Stimulated activated naive CD8-positive, alpha-beta T cell treated with anti-CD3 and anti-CD28 coated beads, Interleukin-15, amount 100 ng/mL, for 72 hours (primary cell): ENCODE measurements at regions not wholly inside any gene's neighbourhood (a gene's known extent, or its start where the extent isn't known, plus 50 kb on each side); places are given as distances from the start of the nearest gene placed in this dataset.
A peak's percentile ranks its signal among the peaks of the same experiment; 100 is the strongest.

ENCODE experiments used
- ATAC-seq: fragments of 150-1000 bp; cut with Tn5 transposase; 2 replicates; pipeline ENCODE4 v1.10.0; 2021; ENCODE audit warnings: mild to moderate bottlenecking, moderate library complexity
- DNase-seq, 2 donors: peaks; one replicate each; pipeline ENCODE4 v3.0.0; 2021 to 2022
- H3K27ac Mint-ChIP-seq, 2 donors: one replicate each; pipeline ENCODE4 v1.8.0; 2022; ENCODE audit warnings: mild to moderate bottlenecking in 2 of 2, mixed read lengths in 2 of 2, moderate library complexity in 2 of 2
- H3K27me3 Mint-ChIP-seq: one replicate; pipeline ENCODE4 v1.8.0; 2022; ENCODE audit warnings: mixed read lengths
- H3K4me1 Mint-ChIP-seq: one replicate; pipeline ENCODE4 v1.8.0; 2022; ENCODE audit warnings: mild to moderate bottlenecking, mixed read lengths
- H3K4me3 Mint-ChIP-seq, 2 donors: one replicate each; pipeline ENCODE4 v1.8.0; 2022; ENCODE audit warnings: mild to moderate bottlenecking in 2 of 2, mixed read lengths in 2 of 2, moderate library complexity in 1 of 2
- H3K9me3 Mint-ChIP-seq, 2 donors: one replicate each; pipeline ENCODE4 v1.8.0; 2022; ENCODE audit warnings: mixed read lengths in 2 of 2

DNA sequence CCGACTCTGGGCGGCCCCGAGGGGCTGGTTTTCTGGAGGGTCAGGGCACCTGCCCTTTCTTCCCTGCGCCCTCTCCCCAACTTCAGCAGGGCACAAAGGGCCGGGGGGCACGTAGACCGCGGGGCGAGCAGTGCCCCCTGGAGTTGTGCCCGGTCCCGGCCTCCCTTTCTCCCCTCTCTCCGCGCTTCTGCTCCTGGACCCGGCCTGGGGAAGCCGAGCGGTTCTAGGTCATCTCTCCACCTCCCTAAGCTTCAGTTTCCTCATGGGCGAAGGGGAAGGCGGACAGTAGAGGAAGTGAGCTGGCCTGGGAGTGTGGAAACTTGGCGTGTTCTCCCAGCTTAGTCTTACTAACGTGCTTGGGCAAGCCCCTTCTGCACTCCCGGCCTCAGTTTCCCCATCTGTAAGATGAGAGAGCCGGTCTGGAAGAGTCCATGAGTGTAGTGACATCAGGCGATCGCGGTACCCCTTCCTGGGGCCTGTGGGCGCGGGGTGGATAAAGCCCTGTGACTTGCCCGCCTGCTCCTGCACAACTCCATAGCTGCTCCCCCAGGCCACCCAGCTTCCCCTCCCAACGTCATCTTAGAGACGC, 158.6 kb upstream of the PARP11 start:
- Mint-ChIP-seq H3K9me3 (no peaks in the 10 kb centered on the region), H3K4me1 (peaks cover 33% of the 10 kb centered on the region), H3K27ac (peak overlapping the region in 1 of 2 donors; percentile 10), H3K4me3 (peak overlapping the region; percentile 58 to 68), H3K27me3 (no peaks in the 10 kb centered on the region)
- no peak for DNase-seq
- ATAC-seq, result peak; percentile 2

DNA sequence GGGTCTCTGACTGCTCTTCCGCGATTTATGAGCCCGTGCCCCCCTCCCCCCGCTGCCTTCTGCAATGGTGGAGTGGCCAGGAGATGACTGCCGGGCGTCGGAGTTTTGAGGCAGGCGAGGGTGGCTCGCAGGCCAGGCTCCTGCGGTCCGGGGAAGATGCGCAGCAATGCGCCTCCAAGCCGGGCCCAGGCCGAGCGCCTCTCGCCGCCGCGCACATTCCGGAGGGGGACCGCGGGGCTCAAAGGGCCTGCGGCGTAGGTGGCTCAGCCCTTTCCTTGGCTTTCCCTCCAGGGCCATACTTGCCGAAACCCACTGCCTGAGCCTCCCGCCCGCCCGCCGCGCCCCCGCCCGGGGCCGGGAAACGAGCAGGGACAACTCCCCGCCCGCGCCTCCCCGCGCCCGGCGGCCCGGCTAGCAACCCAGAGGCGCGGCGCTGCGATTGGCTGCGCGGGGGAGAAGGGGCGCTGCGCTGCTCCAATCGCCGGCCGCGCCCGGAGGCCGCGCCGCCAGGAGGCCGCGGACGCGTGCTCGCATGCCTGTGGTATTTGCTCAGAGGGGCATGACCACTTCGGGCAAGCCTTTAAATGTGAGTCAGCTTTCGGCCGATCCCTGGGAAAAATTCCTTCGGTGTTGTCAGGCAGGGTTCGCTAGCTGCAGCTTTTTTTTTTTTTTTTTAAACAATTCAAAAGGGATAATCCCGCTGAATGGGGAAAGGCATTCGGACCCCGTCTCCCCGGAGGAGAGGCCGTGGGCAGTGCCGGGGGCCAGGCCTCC, 157.9 kb upstream of the PARP11 start:
- peak overlapping the region; percentile 70 to 75 for H3K4me3 Mint-ChIP-seq
- DNase-seq (peak; percentile 71 to 77), ATAC-seq (peak; percentile 96)
- no peaks in the 10 kb centered on the region for H3K27me3 Mint-ChIP-seq
- H3K4me1 Mint-ChIP-seq, result peaks cover 39% of the 10 kb centered on the region
- H3K27ac Mint-ChIP-seq, result no peak overlapping the region
- no peaks in the 10 kb centered on the region for H3K9me3 Mint-ChIP-seq

DNA sequence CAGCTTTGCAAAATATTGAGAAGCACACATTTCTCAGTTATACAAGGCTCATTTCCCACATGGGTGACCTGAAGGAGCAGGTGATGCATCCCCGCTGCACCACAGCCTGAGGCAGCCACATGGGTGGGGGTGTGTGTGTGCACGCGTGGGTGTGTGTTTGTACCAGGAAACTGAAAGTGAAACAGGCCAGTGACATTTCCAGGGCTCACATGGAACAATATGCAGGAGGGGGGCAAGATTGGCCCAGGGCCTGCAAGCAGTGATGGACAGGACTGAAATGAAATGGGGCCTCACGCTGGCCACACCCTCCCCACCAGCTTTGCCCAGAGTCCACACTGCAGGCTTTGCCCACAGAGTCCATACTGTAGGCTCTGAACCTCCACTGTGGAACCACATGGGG, 154.2 kb upstream of the PARP11 start:
- Mint-ChIP-seq H3K4me1 (peaks cover 49% of the 10 kb centered on the region), H3K27me3 (no peaks in the 10 kb centered on the region), H3K4me3 (peak overlapping the region; percentile 24 to 72), H3K9me3 (no peaks in the 10 kb centered on the region), H3K27ac (peak overlapping the region in 1 of 2 donors; percentile 61)
- DNase-seq (peak; percentile 38 to 57), ATAC-seq (peak; percentile 50)

DNA sequence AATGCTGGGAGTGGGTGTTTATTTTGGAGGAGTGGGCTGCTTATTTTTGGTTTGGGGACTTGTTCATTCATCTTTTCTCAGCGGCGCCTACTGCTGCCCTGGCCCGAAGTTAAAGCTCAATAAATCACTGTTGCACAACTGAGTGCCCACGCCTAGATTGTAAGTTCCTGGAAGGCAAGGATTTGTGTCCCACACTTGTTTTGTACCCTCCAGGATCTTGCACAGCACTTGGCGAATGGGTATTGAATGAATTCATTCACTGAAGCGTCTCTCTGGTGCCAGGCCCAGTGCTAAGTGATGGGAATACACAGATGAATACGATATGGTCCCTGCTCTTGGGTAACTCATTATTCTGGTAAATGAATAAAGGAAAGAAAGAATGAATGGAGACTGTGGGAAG, 153.3 kb upstream of the PARP11 start:
- ATAC-seq (no peak), DNase-seq (no peak)
- no peak overlapping the region for H3K27ac Mint-ChIP-seq
- no peak overlapping the region for H3K4me3 Mint-ChIP-seq
- H3K9me3 Mint-ChIP-seq, result no peaks in the 10 kb centered on the region
- peaks cover 44% of the 10 kb centered on the region for H3K4me1 Mint-ChIP-seq
- no peaks in the 10 kb centered on the region for H3K27me3 Mint-ChIP-seq

DNA sequence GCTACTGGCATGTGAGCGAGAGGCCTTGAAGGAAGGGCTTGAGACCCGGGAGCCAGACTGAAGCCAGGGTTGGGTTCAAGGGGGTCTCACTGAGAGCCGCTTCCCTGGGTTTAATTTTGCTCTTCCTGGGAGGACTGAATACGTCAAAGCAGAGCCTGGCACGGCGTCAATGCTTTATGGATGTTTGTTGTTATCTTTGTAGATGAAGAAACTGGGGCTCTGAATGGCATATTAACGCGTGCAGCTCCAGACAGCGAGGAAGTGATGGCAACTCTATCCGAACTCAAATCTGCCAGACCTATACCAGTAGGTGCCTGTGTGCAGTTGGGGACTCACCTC, 152.8 kb upstream of the PARP11 start:
- DNase-seq, result no peak
- ATAC-seq, result no peak
- no peaks in the 10 kb centered on the region for H3K27me3 Mint-ChIP-seq
- peak overlapping the region in 1 of 2 donors; percentile 48 for H3K27ac Mint-ChIP-seq
- peaks cover 44% of the 10 kb centered on the region for H3K4me1 Mint-ChIP-seq
- H3K9me3 Mint-ChIP-seq, result no peaks in the 10 kb centered on the region
- no peak overlapping the region for H3K4me3 Mint-ChIP-seq

DNA sequence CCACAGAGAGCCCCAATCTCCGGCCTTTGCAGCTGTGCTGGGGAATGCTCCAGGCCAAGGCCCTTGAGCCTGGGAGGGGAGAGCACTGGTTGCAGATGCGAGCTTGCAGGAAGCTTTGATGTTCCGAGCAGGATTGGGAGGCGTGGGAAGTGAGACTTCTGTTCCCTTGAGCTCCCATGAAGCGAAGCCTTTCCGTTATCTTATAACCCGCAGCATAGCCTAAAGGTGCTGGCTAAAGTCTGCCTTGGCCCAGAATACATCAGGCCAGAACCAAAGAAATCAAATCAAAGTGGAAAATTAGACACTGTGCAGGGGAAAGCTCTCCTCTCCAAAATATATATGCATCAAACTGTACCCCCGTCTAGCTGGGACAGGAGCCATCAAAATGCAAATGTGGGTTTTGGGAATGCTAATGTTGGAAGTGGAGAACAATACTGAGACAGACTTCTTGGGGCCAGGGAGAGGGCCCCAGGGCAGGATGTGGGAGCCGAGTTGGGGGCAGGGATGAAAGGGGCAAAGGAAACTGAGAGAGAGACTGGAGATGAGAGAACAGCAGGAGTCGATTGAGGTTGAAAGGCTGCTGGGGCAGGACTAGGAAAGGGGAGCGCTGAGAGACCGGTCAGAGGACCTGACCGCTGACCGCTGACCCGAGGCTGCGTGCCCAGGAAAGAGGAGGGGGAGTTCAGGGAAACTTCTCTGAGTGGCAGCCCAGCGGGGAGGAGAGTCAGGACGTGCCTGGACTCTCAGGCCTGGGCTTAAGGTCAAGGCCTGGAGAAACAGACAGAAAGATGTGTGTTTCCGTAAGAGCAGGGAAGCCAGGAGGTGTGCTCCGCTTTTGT, 152.2 kb upstream of the PARP11 start:
- no peak for DNase-seq
- Mint-ChIP-seq H3K27me3 (no peaks in the 10 kb centered on the region), H3K4me3 (no peak overlapping the region), H3K4me1 (peaks cover 39% of the 10 kb centered on the region), H3K27ac (no peak overlapping the region), H3K9me3 (no peaks in the 10 kb centered on the region)
- no peak for ATAC-seq

DNA sequence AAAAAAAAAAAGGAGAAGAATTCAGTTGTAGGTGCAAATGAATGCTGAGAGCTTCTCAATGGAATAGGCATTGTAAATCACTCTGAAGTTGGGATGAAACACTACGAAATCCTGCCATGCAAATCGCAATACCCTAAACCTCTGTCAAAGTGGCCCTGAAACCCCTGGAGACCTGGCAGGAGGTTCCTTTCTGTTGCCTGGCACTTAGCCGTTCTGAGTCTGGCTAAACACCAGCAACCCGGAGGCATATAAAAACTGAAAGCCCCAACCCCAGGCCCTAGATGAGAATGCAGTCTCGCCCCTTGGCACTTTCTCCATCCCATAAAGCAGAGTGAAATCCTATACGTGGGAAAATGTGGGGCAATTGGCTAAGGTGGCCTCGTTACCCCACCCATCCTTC, 151.5 kb upstream of the PARP11 start:
- Mint-ChIP-seq H3K4me3 (no peak overlapping the region), H3K9me3 (no peaks in the 10 kb centered on the region), H3K27me3 (no peaks in the 10 kb centered on the region), H3K27ac (no peak overlapping the region), H3K4me1 (peaks cover 35% of the 10 kb centered on the region)
- ATAC-seq, result no peak
- DNase-seq, result no peak

DNA sequence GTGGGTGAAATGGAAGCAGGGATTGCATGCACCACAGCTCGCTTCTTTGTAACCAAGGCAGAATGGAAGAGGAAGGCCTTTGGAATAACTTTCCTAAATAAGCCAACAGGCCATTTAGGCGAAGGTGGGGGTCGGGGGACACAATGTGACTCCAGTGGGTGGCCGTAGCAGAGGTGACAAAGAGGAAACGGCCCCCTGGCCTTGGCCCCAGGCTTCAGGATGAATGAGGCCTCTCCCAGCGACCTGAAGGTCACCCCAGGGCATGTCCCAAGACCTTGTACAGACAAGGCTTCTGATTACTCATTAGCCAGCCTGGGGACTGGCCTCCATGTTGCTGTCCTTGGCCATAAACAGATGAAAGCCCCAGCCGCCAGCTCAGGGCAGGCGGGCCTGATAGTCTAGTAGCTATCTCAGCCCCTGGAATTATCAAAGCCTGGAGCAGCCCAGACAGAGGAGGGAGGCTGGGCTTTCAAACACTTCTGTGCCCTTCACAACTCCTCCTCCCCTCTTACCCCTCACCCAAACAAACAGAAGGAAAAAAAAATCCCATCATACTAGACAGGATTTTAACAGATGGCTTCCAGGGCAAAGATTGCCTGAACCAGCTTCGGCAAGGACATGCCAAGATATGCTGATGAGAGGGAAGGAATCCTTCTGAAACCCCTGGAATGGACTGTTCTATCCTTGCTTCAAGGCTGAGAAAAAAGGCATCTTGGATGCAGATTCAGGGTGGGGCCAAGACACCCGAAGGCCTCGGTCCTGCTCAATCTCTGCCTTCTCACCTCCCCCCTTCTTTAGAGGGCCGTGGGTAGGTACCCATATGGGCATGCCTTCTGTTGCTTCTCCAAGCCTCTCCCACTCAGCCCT, 142.3 kb upstream of the PARP11 start:
- Mint-ChIP-seq H3K4me3 (no peak overlapping the region), H3K4me1 (no peaks in the 10 kb centered on the region), H3K9me3 (no peaks in the 10 kb centered on the region), H3K27me3 (no peaks in the 10 kb centered on the region), H3K27ac (no peak overlapping the region)
- ATAC-seq (no peak), DNase-seq (no peak)

DNA sequence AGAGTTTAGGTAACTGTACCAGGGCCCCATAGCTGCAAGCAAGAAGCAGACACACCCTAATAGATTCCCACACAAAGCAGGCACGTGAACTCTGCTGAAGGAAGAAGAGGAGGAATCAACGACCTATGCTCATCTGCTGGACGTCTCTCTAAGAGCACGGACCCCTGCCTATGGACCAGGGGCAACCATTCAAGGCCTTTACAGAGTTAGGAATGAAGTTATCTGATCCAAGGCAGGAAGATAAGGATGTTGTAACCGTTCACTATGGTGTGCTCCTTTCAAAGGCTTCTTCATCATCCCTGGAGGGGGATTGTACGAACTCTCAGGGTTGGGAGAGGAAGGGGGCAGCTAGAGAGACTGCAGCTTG, 141.6 kb upstream of the PARP11 start:
- Mint-ChIP-seq H3K9me3 (no peaks in the 10 kb centered on the region), H3K27ac (peak overlapping the region in 1 of 2 donors; percentile 30), H3K27me3 (no peaks in the 10 kb centered on the region)

DNA sequence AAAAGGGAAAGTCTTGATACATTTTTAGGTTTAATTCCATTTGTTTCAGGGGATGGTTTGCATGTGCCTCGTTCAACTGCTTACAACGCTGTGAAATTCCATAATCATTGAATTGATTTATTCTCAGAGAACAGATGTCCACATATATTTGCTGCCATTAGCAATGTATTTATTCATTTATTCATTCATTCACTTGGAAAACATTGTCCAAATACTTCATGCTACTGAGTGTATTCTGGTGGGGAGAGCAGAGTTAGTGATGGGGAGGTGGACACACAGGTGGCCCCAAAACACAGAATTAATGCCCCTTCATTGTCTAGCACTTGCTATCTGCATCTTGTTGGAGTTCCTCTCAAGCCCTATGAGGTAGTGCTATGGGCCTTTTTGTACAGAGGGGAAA, 141.2 kb upstream of the PARP11 start:
- ATAC-seq (no peak), DNase-seq (no peak)
- Mint-ChIP-seq H3K27me3 (no peaks in the 10 kb centered on the region), H3K9me3 (no peaks in the 10 kb centered on the region), H3K27ac (peak overlapping the region in 1 of 2 donors; percentile 30), H3K4me3 (no peak overlapping the region), H3K4me1 (no peaks in the 10 kb centered on the region)

More for the DNA sequence above, 141.6 kb upstream of the PARP11 start:
- DNase-seq (no peak), ATAC-seq (no peak)
- Mint-ChIP-seq H3K4me3 (no peak overlapping the region), H3K4me1 (no peaks in the 10 kb centered on the region)

DNA sequence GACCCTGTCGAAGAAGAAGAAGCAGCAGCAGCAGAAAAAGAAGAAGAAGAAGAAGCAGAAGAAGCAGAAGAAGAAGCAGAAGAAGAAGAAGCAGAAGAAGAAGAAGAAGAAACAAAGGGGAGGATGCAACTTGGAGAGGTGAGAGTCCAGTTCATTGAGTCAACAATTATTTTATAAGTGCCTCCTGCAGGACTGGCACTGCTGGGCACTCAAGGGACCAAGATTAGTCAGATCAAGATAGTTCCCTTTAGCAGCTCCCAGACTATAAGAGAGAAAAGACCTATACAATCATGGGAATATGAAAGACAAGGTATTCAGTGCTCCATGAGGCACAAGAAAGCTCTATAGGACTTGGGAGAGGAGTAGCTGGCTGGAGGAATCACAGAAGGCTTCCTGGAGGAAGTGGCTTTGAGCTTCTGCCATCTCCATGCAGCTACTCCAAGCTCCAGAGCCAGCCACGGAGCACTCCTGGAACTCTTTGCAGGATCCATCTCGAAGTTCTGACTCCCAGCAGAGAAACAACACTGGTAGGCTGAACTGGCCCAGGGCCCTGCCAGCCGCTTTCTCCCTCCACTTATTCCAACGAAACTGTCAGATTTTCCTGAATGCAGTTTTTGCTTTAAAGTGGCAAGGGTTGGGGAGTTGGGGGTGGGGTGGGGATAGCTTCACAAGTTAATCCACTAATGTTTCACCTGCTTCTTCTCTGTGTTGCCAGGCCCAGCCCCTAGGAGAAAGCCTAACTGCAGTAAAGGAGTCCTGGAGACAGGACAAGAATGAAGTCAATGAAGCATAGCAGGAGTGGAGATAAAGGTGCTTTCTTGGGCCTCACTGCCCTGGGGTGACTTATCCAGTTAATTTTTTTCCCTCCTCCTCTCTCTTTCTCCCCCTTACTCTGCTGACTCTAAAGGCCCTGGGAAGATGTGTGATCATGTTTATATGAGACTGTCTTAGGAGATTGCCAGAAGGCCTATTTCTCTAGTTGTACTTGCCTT, 140.1 kb upstream of the PARP11 start:
- Mint-ChIP-seq H3K27ac (peak overlapping the region in 1 of 2 donors; percentile 4), H3K4me1 (no peaks in the 10 kb centered on the region), H3K4me3 (no peak overlapping the region), H3K9me3 (no peaks in the 10 kb centered on the region), H3K27me3 (no peaks in the 10 kb centered on the region)
- no peak for ATAC-seq
- DNase-seq, result no peak

DNA sequence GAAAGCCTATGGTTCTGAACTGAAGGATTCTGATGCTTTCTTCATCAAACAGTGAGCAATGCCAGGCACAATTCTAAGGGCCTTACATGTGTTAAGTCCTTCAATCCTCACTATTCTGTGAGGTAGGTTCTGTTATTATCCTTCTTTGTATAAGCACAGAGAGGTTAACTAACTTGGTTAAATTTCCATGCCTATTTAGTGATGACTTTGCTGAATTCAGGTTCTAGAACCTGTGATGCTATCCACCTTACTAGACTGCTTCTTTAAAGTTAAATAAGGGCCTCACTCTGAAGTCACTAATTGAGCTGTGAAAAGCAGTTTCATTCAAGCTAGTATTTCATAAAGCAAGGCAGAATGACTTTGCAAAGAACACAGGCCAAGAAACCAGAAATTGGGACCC, 138.9 kb upstream of the PARP11 start:
- Mint-ChIP-seq H3K27me3 (no peaks in the 10 kb centered on the region), H3K4me3 (no peak overlapping the region), H3K4me1 (no peaks in the 10 kb centered on the region), H3K9me3 (no peaks in the 10 kb centered on the region), H3K27ac (no peak overlapping the region)
- DNase-seq (no peak), ATAC-seq (no peak)

DNA sequence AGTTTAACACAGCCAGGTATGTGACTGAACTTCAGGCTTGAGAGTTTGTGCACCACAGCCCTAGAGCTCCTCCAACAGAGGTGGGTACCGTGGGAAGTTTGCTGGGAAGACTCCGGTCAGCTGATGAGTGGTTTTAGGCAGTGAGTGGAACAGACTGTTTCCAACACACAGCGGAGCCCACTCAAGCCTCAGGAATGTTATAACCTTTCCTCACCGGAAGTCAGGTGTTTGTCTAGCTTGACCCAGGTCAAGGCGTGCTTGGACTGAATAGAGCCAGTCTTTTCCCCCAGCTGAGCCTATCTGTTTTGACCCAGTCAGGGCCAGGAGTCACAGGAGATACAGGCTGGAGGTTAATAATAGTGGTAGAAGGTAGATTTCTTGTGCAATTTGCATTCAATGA, 138.4 kb upstream of the PARP11 start:
- DNase-seq (no peak), ATAC-seq (no peak)
- no peaks in the 10 kb centered on the region for H3K4me1 Mint-ChIP-seq
- H3K4me3 Mint-ChIP-seq, result no peak overlapping the region
- H3K27ac Mint-ChIP-seq, result peak overlapping the region in 1 of 2 donors; percentile 22
- H3K9me3 Mint-ChIP-seq, result no peaks in the 10 kb centered on the region
- no peaks in the 10 kb centered on the region for H3K27me3 Mint-ChIP-seq

DNA sequence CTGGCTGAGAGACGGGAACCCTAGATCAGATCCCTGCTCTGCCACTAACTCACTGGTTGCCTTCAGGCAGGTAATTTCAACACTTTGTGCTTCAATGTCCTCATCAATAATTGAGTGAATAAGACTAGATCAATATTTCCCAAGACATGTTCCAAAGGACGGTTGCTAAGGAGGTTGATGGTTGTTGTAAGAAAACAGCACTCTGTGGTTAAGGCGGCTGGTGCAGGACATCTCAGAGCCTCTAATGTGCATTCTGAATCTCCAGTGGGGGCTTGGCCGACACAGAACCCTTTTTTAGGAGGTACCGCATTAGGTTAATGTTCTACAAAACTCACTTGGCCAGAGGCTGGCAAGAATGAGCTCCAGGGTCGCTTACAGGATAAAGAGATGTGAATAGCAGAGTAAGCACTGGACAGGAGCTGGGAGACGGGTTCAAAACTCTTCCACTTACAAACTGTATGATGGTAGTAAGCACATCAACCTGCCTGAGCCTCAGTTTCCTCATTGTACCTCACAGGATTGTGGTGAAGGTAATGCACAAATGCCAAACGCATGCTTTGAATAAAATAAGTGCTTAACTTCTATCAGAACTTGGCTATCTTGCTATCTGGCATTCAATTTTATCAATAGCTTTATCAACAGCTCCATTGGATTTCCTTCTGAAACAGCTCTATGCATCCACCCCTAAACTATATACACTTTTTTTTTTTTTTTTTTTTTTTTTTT, 136.9 kb upstream of the PARP11 start:
- Mint-ChIP-seq H3K4me1 (no peaks in the 10 kb centered on the region), H3K27ac (no peak overlapping the region), H3K4me3 (no peak overlapping the region)

More for the DNA sequence above, 136.9 kb upstream of the PARP11 start:
- DNase-seq (no peak), ATAC-seq (no peak)
- H3K27me3 Mint-ChIP-seq, result no peaks in the 10 kb centered on the region
- H3K9me3 Mint-ChIP-seq, result no peaks in the 10 kb centered on the region
